Lower leg skin (tissue), 3 donors: ENCODE measurements at regions not wholly inside any gene's neighbourhood (a gene's known extent, or its start where the extent isn't known, plus 50 kb on each side); places are given as distances from the start of the nearest gene placed in this dataset.

Experiments
- CTCF ChIP-seq, 3 donors: fragments of 450-650 bp; IDR thresholded peaks; one replicate each; pipeline ENCODE4 v1.5.1; 2016; ENCODE audit warnings: antibody characterized with exemption in 3 of 3, mild to moderate bottlenecking in 3 of 3, moderate library complexity in 2 of 3
- POLR2A ChIP-seq, 2 donors: fragments of 450-650 bp; IDR thresholded peaks; one replicate each; pipeline ENCODE4 v1.6.1; 2016 to 2017; ENCODE audit warnings: antibody characterized with exemption in 2 of 2, mild to moderate bottlenecking in 1 of 2, moderate library complexity in 1 of 2

- no peak for TF ChIP-seq POLR2A (IDR thresholded peaks at IDR 0.05)
- no peak for TF ChIP-seq CTCF (IDR thresholded peaks at IDR 0.05)
These were observed 978.2 kb upstream of the NCAM2 start for GRCh38 chr21:20020026-20020425.
